Smooth muscle cell (in vitro differentiated cells): ENCODE measurements at regions not wholly inside any gene's neighbourhood (a gene's known extent, or its start where the extent isn't known, plus 50 kb on each side); places are given as distances from the start of the nearest gene placed in this dataset.

Experiments
- DNase-seq: peaks from one replicate; lab custom pipeline; 2025; ENCODE audit not compliant: unreplicated experiment; lab: John Stamatoyannopoulos, UW
- H2AFZ ChIP-seq: fragments of 200-600 bp; sonication (generic); 2 replicates; pipeline ENCODE4 v1.6.0; 2016; ENCODE audit warnings: antibody characterized with exemption, low read depth, mild to moderate bottlenecking
- H3F3A ChIP-seq: fragments of 200-600 bp; sonication (generic); 2 replicates; pipeline ENCODE4 v1.6.0; 2017; ENCODE audit warnings: antibody characterized with exemption, low read depth
- H3K27ac ChIP-seq: fragments of 200-600 bp; sonication (generic); 2 replicates; pipeline ENCODE4 v1.5.1; 2016; ENCODE audit warnings: low read depth, mild to moderate bottlenecking
- H3K27me3 ChIP-seq: fragments of 200-600 bp; sonication (generic); 2 replicates; pipeline ENCODE4 v1.6.1; 2016; ENCODE audit warnings: low read depth, mild to moderate bottlenecking
- H3K36me3 ChIP-seq: fragments of 200-600 bp; sonication (generic); 2 replicates; pipeline ENCODE4 v1.5.1; 2016; ENCODE audit warnings: low read depth
- H3K4me1 ChIP-seq: fragments of 200-600 bp; sonication (generic); 2 replicates; pipeline ENCODE4 v1.5.1; 2016; ENCODE audit warnings: low read depth
- H3K4me2 ChIP-seq: fragments of 200-600 bp; sonication (generic); 2 replicates; pipeline ENCODE4 v1.6.0; 2016; ENCODE audit warnings: mild to moderate bottlenecking
- H3K4me3 ChIP-seq: fragments of 200-600 bp; sonication (generic); 2 replicates; pipeline ENCODE4 v1.5.1; 2016; ENCODE audit warnings: mild to moderate bottlenecking
- H3K79me2 ChIP-seq: fragments of 200-600 bp; sonication (generic); 2 replicates; pipeline ENCODE4 v1.6.0; 2016; ENCODE audit warnings: low read depth, mild to moderate bottlenecking
- H3K9ac ChIP-seq: fragments of 200-600 bp; sonication (generic); 2 replicates; pipeline ENCODE4 v1.6.0; 2016; ENCODE audit warnings: low read depth
- H3K9me3 ChIP-seq: fragments of 200-600 bp; sonication (generic); replicated peaks from 2 replicates; pipeline ENCODE4 v1.5.1; 2016; ENCODE audit warnings: low read depth
- H4K20me1 ChIP-seq: fragments of 200-600 bp; sonication (generic); 2 replicates; pipeline ENCODE4 v1.6.0; 2016; ENCODE audit warnings: low read depth
- CTCF ChIP-seq: fragments of 200-600 bp; sonication (generic); IDR thresholded peaks from 2 replicates; pipeline ENCODE4 v1.5.1; 2017; ENCODE audit warnings: borderline replicate concordance, mild to moderate bottlenecking, antibody characterized with exemption; ENCODE audit not compliant: insufficient read depth, poor library complexity, severe bottlenecking
- WGBS: methylation state at CpG from one replicate; pipeline ENCODE4 v1.1.7; 2016; ENCODE audit warnings: low lambda C conversion rate; 5-methylcytosine and 5-hydroxymethylcytosine counted together

- WGBS, result 40% methylated on average over 3 of the region's 3 CpGs
These were observed 217.8 kb upstream of the NXPH2 start for GRCh38 chr2:138997856-138998517.

GRCh38 chr2:138997346-138997745 lies 217.2 kb upstream of the NXPH2 start:
- no peaks in the 10 kb centered on the region for H3K79me2 ChIP-seq
- no peak for DNase-seq
- H3K4me1 ChIP-seq, result no peaks in the 10 kb centered on the region
- H3K27ac ChIP-seq, result peak overlapping the region; percentile 28
- WGBS, result 89% methylated on average over 2 of the region's 2 CpGs
- no peaks in the 10 kb centered on the region for H4K20me1 ChIP-seq
- peak overlapping the region; percentile 10 for H3K4me2 ChIP-seq
- no peaks in the 10 kb centered on the region for H3K27me3 ChIP-seq
- TF ChIP-seq CTCF, result no peak
- H3K4me3 ChIP-seq, result no peak overlapping the region
- H2AFZ ChIP-seq, result no peak overlapping the region
- H3K9ac ChIP-seq, result no peak overlapping the region
- no peaks in the 10 kb centered on the region for H3K9me3 ChIP-seq
- no peaks in the 10 kb centered on the region for H3F3A ChIP-seq
- no peaks in the 10 kb centered on the region for H3K36me3 ChIP-seq

More at GRCh38 chr2:138997856-138998517, 217.8 kb upstream of the NXPH2 start:
- H3K27me3 ChIP-seq, result no peaks in the 10 kb centered on the region
- no peaks in the 10 kb centered on the region for H3K9me3 ChIP-seq
- H3K4me3 ChIP-seq, result no peak overlapping the region
- peak overlapping the region; percentile 28 for H3K27ac ChIP-seq
- TF ChIP-seq CTCF, result no peak
- H3K4me1 ChIP-seq, result no peaks in the 10 kb centered on the region
- H3F3A ChIP-seq, result no peaks in the 10 kb centered on the region
- no peaks in the 10 kb centered on the region for H3K36me3 ChIP-seq
- DNase-seq, result no peak
- H2AFZ ChIP-seq, result no peak overlapping the region
- H3K79me2 ChIP-seq, result no peaks in the 10 kb centered on the region
- H4K20me1 ChIP-seq, result no peaks in the 10 kb centered on the region
- peak overlapping the region; percentile 10 for H3K4me2 ChIP-seq
- H3K9ac ChIP-seq, result no peak overlapping the region

GRCh38 chr2:138994502-138994901 lies 214.3 kb upstream of the NXPH2 start:
- Histone ChIP-seq H3K36me3 (no peaks in the 10 kb centered on the region), H3K27ac (no peak overlapping the region), H3K4me1 (no peaks in the 10 kb centered on the region), H3K27me3 (no peaks in the 10 kb centered on the region), H3K4me3 (no peak overlapping the region), H3K79me2 (no peaks in the 10 kb centered on the region), H3K9ac (no peak overlapping the region), H4K20me1 (no peaks in the 10 kb centered on the region), H3F3A (no peaks in the 10 kb centered on the region), H3K9me3 (no peaks in the 10 kb centered on the region), H3K4me2 (no peak overlapping the region), H2AFZ (no peak overlapping the region)
- 91% methylated on average over 1 of the region's 1 CpG for WGBS
- TF ChIP-seq CTCF, result no peak
- DNase-seq, result no peak

GRCh38 chr2:138985881-138986280 lies 205.7 kb upstream of the NXPH2 start:
- Histone ChIP-seq H2AFZ (no peak overlapping the region), H4K20me1 (no peaks in the 10 kb centered on the region), H3F3A (no peaks in the 10 kb centered on the region), H3K9ac (no peak overlapping the region), H3K27me3 (no peaks in the 10 kb centered on the region), H3K36me3 (peaks cover 10% of the 10 kb centered on the region), H3K4me1 (no peaks in the 10 kb centered on the region), H3K4me3 (no peak overlapping the region), H3K4me2 (no peak overlapping the region), H3K79me2 (no peaks in the 10 kb centered on the region), H3K27ac (no peak overlapping the region), H3K9me3 (peaks cover 10% of the 10 kb centered on the region)
- no peak for TF ChIP-seq CTCF
- 83% methylated on average over 1 of the region's 1 CpG for WGBS
- DNase-seq, result no peak
